NCI-H1048 (cell line): ENCODE measurements at regions not wholly inside any gene's neighbourhood (a gene's known extent, or its start where the extent isn't known, plus 50 kb on each side); places are given as distances from the start of the nearest gene placed in this dataset.

Experiments
- DNase-seq: peaks from one replicate; lab custom pipeline; 2025; lab: John Stamatoyannopoulos, UW

- DNase-seq: no peak
These were observed 123.6 kb upstream of the VEPH1 start for GRCh38 chr3:157626817-157627216.

GRCh38 chr3:157624801-157625200, 121.6 kb upstream of the VEPH1 start:
- no peak for DNase-seq

GRCh38 chr3:157618886-157619285, 115.7 kb upstream of the VEPH1 start:
- no peak for DNase-seq

GRCh38 chr3:157618075-157618760, 115.0 kb upstream of the VEPH1 start:
- peak; percentile 52 for DNase-seq

- no peak for DNase-seq
These were observed 111.7 kb upstream of the VEPH1 start for GRCh38 chr3:157614896-157615295.

GRCh38 chr3:157611536-157612076, 108.4 kb upstream of the VEPH1 start:
- no peak for DNase-seq

- no peak for DNase-seq
These were observed 107.8 kb upstream of the VEPH1 start for GRCh38 chr3:157610876-157611535.

- DNase-seq: no peak
These were observed 104.7 kb upstream of the VEPH1 start for GRCh38 chr3:157607826-157608405.

- no peak for DNase-seq
These were observed 103.6 kb upstream of the VEPH1 start for GRCh38 chr3:157606852-157607197.

- DNase-seq: peak; percentile 37
These were observed 103.0 kb upstream of the VEPH1 start for GRCh38 chr3:157606011-157606851.

- DNase-seq: no peak
These were observed 102.1 kb upstream of the VEPH1 start for GRCh38 chr3:157605356-157605755.

GRCh38 chr3:157602424-157602823, 99.2 kb upstream of the VEPH1 start:
- DNase-seq: no peak

GRCh38 chr3:157595259-157595658, 92.0 kb upstream of the VEPH1 start:
- no peak for DNase-seq

- no peak for DNase-seq
These were observed 91.2 kb upstream of the VEPH1 start for GRCh38 chr3:157594413-157594812.

GRCh38 chr3:157592769-157593168, 89.6 kb upstream of the VEPH1 start:
- DNase-seq: no peak

GRCh38 chr3:157590273-157590672, 87.1 kb upstream of the VEPH1 start:
- DNase-seq: no peak

- no peak for DNase-seq
These were observed 86.0 kb upstream of the VEPH1 start for GRCh38 chr3:157589211-157589610.

GRCh38 chr3:157588386-157589060, 85.3 kb upstream of the VEPH1 start:
- no peak for DNase-seq

GRCh38 chr3:157586293-157586692, 83.1 kb upstream of the VEPH1 start:
- DNase-seq: no peak

GRCh38 chr3:157585386-157585785, 82.2 kb upstream of the VEPH1 start:
- no peak for DNase-seq

- no peak for DNase-seq
These were observed 79.4 kb upstream of the VEPH1 start for GRCh38 chr3:157582637-157582973.
